GM19035 (cell line): ENCODE measurements at regions not wholly inside any gene's neighbourhood (a gene's known extent, or its start where the extent isn't known, plus 50 kb on each side); places are given as distances from the start of the nearest gene placed in this dataset.
"Not testable (repeated sequence)": the region's sequence is repeated elsewhere in the genome, so short reads cannot be mapped to it uniquely, and the experiment has no call there.

ENCODE experiments used
- ATAC-seq: cut with Tn5 transposase; IDR thresholded peaks from one replicate; pipeline ENCODE4 v1.9.1; 2021; ENCODE audit not compliant: unreplicated experiment

- not testable (repeated sequence) for ATAC-seq
These were observed 86.5 kb downstream of the XCL2 start for GRCh38 chr1:168457296-168457695.

DNA sequence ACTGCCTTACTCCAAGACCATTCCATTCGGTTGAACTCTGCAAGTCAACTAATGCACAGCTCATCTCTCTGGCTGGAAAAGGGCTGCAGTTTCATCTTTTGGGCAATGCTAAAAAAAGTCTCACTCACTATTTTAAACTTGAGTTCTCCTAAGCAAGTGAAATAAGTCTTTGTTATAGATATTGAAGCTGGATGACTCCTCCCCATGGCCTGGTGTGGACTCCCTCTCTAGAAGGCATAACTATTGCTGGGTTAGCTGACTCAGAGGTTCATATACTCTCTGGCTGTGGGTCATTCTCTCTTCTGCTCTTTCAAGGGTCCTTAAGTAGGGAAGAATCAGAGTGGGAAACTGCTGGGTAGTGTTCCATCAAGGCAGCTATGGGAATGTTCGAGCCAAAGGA lies 88.0 kb downstream of the XCL2 start:
- ATAC-seq: no peak

- no peak for ATAC-seq
These were observed 89.5 kb downstream of the XCL2 start for GRCh38 chr1:168454211-168454815.

- no peak for ATAC-seq
These were observed 90.7 kb downstream of the XCL2 start for GRCh38 chr1:168453056-168453455.

- no peak for ATAC-seq
These were observed 91.5 kb downstream of the XCL2 start for GRCh38 chr1:168452329-168452728.

DNA sequence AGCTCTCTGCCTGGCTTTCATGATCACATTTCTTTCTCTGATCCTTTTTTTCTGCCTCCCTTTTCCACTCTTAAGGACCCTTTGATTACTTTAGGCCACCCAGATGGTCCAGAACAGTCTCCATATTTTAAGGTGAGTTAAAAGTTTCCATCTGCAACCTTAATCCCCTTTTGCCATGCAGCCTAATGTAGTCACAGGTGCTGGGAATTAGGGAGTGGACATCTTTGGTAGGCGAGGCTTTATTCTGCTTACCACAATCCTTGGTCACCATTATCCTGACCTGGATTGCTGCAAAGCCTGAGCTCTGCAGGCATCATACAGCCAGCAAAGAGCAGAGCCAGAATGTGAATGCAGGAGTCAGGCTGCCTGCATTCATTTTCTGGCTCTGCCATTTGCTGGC lies 95.9 kb downstream of the XCL2 start:
- no peak for ATAC-seq

- ATAC-seq: no peak
These were observed 97.7 kb downstream of the XCL2 start for GRCh38 chr1:168446081-168446480.

GRCh38 chr1:168443899-168444298 lies 99.9 kb downstream of the XCL2 start:
- no peak for ATAC-seq

- no peak for ATAC-seq
These were observed 100.4 kb downstream of the XCL2 start for GRCh38 chr1:168443356-168443755.

GRCh38 chr1:168442931-168443330 lies 100.9 kb downstream of the XCL2 start:
- ATAC-seq: no peak

DNA sequence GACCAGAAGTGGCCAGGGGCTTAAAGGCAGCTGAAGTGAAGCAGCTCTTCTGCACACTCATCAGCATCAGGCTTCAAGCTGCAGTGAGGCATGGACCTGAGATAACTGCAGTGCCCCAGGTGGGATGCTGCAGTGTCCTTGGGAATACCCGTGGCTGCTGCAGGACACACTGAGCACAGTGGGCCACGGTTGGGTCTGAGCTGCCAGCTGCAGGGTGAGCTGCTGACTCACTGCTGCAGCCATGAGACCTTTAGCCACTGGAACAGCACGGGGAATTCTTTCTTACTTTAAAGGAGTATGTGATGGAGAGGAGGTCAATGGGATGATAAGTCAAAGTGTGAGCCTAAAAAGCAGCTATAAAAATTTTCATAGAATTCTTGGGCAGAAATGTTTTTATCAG lies 102.1 kb downstream of the XCL2 start:
- no peak for ATAC-seq

- ATAC-seq: peak; percentile 90
These were observed 104.1 kb downstream of the XCL2 start for GRCh38 chr1:168439456-168440375.

DNA sequence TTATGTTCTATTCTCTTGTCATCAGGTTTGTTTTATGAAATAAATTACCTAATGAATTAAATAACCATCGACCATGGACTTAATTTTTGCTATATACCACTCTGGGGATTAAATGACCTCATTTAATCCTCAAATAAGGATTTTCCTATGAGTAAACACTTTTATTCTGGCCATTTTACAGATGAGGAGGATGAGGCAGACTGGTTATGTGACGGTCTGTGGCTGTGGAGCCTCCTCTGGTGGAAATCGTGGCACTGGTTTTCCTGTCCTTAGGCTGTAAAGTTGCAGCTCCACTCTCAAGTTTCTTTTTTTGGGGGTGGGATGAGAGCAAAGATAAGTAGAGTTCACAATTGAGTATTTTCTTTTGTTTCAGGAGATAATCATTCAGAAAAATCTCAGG lies 105.2 kb downstream of the XCL2 start:
- ATAC-seq: no peak

GRCh38 chr1:168437821-168438220 lies 106.0 kb downstream of the XCL2 start:
- no peak for ATAC-seq

GRCh38 chr1:168435439-168435838 lies 108.4 kb downstream of the XCL2 start:
- no peak for ATAC-seq

GRCh38 chr1:168433238-168433637 lies 110.6 kb downstream of the XCL2 start:
- no peak for ATAC-seq

DNA sequence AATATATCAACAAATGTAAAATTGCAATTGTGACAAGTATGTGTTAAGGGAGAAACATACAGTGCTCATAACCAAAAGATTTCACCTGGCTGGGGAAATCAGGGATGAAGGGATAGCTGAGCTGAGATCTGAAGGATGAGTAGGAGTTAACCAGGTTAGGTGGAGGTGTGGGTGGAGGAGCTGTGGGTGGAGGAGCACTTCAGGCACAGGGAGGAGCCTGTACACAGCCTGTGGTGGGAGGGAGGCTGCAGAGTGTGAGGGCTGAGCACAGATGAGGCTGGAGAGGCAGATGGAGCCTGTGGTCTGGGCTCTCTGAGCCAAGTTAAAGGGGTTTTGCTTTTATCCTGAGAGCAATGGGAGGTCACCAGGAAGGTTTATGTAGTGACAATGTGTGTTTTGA lies 111.9 kb downstream of the XCL2 start:
- no peak for ATAC-seq

- ATAC-seq: no peak
These were observed 113.5 kb downstream of the XCL2 start for GRCh38 chr1:168430321-168430720.

DNA sequence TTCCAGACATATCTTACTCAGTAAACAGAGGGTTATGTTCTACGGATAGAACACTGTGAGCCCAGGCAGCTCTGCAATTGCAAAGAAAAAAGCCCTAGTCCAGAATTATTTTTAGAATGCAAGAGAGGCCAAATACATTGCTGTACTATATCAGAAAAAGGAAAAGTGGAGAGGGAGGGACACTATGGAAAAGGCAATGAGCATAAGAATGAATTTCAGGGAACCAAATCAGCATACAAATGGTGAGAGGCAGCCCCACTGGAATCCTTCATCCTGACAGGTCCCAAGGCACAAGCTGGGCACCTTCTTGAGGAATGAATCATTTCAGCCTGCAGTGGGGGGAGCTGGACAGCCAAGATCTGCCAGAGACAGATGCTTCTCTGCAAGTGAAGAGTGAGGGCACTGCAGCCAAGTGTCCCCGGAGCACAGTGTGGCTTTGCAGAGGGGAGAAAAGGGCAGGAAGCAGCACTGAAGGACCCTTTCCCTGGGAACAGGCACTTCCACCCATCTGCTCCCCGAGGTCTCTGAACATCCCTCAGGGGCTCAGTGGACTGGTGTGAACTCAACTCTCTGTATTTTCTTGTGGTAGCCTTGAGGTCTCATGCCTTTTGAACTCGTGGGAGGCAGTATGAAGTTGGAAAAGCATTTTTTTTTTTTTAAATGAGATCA lies 115.6 kb downstream of the XCL2 start:
- no peak for ATAC-seq

DNA sequence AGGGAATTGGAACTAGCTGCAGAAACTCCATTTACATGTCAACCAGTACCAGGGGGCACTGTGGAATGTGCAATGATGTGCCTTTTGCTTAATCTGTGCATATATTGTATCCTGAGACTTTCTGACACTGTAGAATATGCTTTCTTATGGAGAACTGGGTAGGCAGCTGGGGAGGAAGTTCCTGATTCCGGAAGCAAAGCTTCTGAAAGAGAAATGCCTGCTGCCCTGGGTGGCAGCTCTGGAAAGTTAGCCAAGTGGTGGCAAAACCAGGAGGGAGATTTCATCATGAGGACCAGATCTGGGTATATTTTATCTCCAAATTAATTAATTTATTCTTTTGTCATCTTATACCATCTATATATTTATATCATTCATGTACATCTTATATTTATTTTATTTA lies 116.7 kb downstream of the XCL2 start:
- ATAC-seq: no peak

- ATAC-seq: no peak
These were observed 119.5 kb downstream of the XCL2 start for GRCh38 chr1:168424281-168424680.
